Left forelimb (tissue), 1 donor: ENCODE measurements at regions not wholly inside any gene's neighbourhood (a gene's known extent, or its start where the extent isn't known, plus 50 kb on each side); places are given as distances from the start of the nearest gene placed in this dataset.

Experiments
- DNase-seq: peaks from one replicate; pipeline ENCODE4 v3.0.0-alpha.2; 2018; ENCODE audit warnings: low spot score

- no peak for DNase-seq
Observed at GRCh38 chr2:239575931-239576445, 175.2 kb upstream of the HDAC4 start.

- no peak for DNase-seq
Observed at GRCh38 chr2:239574434-239575156, 173.8 kb upstream of the HDAC4 start.

- no peak for DNase-seq
Observed at GRCh38 chr2:239574054-239574433, 173.2 kb upstream of the HDAC4 start.

GRCh38 chr2:239570971-239571520 lies 170.2 kb upstream of the HDAC4 start:
- DNase-seq: no peak

GRCh38 chr2:239570216-239570925 lies 169.6 kb upstream of the HDAC4 start:
- DNase-seq: no peak

GRCh38 chr2:239569401-239570090 lies 168.7 kb upstream of the HDAC4 start:
- no peak for DNase-seq

- no peak for DNase-seq
Observed at GRCh38 chr2:239568601-239569000, 167.8 kb upstream of the HDAC4 start.

- DNase-seq: no peak
Observed at GRCh38 chr2:239567786-239568185, 167.0 kb upstream of the HDAC4 start.

GRCh38 chr2:239566995-239567568 lies 166.3 kb upstream of the HDAC4 start:
- no peak for DNase-seq

- DNase-seq: no peak
Observed at GRCh38 chr2:239566162-239566994, 165.6 kb upstream of the HDAC4 start.

- DNase-seq: no peak
Observed at GRCh38 chr2:239564587-239564986, 163.8 kb upstream of the HDAC4 start.

GRCh38 chr2:239563561-239563960 lies 162.7 kb upstream of the HDAC4 start:
- peak; percentile 45 for DNase-seq

GRCh38 chr2:239561446-239562001 lies 160.7 kb upstream of the HDAC4 start:
- DNase-seq: peak; percentile 75

GRCh38 chr2:239559417-239560261 lies 158.8 kb upstream of the HDAC4 start:
- DNase-seq: peak; percentile 63

- DNase-seq: peak; percentile 23
Observed at GRCh38 chr2:239558661-239559060, 157.8 kb upstream of the HDAC4 start.

GRCh38 chr2:239557516-239557915 lies 156.7 kb upstream of the HDAC4 start:
- no peak for DNase-seq

GRCh38 chr2:239555571-239555905 lies 154.7 kb upstream of the HDAC4 start:
- no peak for DNase-seq

GRCh38 chr2:239554766-239555570 lies 154.1 kb upstream of the HDAC4 start:
- DNase-seq: no peak

- DNase-seq: no peak
Observed at GRCh38 chr2:239553376-239554000, 152.7 kb upstream of the HDAC4 start.
